ENCODE measurements at regions not wholly inside any gene's neighbourhood (a gene's known extent, or its start where the extent isn't known, plus 50 kb on each side); places are given as distances from the start of the nearest gene placed in this dataset.

DNA sequence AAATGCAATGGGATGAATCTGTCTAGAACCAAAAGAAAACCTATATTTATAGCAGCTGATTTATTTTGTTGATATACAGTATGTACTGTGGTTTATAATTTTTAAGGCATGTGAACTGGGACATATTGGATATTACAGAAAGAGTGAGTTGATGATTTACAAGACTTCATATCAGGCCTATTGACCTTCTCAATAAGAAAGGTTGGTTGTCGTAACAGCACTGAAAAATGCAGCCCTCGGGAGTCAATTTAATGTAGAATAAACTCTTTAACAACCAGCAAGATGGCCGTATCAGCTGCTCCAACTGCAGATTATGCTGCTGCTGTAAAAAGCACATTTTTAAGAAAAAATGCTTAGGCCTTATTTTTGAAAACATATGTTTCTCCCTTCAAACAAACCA is 407.3 kb downstream of the GXYLT1 start:
- no peak for DNase-seq

DNA sequence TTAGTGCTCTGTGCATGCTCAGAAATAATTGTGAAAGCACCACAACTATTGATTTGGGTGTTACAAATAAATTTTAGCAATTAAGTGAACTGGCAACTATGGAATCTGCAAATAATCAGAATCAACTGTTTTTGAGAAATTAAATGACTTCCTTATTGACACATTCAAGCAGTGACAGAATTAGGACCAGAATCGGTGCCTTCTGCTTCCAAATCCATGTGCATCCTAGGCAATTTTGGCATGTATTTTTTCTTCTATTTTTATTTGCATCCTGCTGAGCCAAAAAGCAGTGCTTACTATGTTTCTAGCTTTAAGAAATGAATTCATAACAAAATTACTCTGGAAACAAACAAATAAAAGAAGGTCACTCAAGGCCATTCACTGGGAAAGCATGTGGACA is 408.2 kb downstream of the GXYLT1 start:
- no peak for DNase-seq

DNA sequence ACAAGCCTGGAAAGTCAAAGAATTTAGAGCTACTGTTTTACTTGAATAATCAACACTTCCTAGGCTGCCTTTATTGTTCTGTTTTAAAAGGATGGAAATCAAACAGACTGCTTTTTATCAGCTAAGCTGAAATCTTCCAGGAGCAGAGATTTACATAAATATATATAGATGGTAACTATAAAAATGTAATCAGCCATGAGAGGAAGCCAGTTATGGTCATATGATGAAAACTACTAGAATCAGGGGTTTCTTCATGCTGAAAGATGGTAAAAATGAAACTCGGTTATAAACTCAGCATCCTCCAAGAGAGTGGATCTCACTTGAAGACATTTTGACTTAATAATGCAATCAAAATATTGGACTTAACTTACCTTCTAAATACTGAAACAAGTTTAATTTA is 413.0 kb downstream of the GXYLT1 start:
- DNase-seq, result no peak

DNA sequence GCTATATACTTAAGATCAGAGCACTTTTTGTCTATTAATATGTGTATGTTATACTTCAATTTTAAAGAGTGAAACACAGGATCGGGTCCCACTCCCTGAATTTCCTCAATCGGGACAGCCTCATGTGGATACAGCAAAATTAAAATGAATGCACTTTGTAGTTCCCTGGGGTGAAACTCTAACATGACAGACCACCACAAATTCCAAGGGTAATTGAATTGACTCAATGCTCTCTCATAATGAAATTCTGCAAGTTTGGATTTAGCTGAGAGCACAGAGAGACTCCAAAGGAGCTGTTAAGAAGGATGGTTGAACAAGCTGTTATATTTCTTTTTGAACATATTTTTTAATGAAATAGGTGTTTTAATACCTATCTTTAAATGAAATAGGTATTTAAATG is 413.6 kb downstream of the GXYLT1 start:
- no peak for DNase-seq

DNA sequence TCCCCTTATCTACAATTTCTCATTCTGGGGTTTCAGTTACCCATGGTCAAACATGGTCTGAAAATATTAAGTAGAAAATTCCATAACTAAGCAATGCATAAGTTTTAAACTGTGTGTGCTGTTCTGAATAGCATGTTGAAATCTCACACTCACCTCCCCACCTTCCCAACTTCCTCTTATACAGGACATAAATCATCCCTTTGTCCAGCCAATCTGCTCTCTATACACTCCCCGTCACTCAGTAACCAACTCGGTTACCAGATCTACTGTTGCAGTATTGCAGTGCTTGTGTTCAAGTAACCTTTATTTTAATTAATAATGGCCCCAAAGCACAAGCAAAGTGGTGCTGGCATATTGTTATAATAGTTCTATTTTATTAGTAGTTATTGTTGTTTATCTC is 420.5 kb downstream of the GXYLT1 start:
- DNase-seq, result no peak

DNA sequence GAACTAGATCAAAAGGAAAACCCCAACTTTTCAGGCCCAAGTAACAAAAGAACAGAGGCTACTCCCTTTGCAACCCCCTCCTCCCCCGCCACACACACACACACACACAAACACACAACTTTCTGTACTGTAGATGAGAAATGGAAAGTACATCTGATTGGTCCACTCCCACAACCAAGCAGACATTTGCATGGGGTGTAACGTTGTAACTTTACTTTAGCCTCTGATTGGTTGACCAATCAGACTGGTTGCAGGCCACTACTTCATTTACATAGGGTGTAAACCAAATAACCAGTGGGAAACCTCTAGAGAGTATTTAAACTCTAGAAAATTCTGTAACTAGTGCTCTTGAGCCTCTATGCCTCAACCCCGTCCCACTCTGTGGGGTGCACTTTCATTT is 425.5 kb downstream of the GXYLT1 start:
- no peak for DNase-seq

DNA sequence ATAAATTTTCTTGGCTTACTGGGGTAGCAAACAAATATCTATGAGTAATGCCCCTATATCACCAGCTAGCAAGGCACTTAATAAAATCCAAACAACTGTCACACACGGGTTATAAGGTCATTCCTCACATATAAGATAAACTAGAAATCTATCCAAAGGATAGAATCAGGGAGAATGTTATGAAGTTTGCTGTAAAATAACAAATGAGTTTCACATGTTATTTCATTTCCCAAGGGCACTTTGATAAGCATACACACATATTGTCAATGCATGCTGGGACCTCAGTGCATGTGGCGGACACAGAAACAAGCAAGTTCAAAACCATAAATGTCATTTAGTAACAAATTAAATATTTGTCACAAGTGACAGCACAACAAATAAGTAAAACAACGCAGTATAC is 429.4 kb downstream of the GXYLT1 start:
- no peak for DNase-seq

DNA sequence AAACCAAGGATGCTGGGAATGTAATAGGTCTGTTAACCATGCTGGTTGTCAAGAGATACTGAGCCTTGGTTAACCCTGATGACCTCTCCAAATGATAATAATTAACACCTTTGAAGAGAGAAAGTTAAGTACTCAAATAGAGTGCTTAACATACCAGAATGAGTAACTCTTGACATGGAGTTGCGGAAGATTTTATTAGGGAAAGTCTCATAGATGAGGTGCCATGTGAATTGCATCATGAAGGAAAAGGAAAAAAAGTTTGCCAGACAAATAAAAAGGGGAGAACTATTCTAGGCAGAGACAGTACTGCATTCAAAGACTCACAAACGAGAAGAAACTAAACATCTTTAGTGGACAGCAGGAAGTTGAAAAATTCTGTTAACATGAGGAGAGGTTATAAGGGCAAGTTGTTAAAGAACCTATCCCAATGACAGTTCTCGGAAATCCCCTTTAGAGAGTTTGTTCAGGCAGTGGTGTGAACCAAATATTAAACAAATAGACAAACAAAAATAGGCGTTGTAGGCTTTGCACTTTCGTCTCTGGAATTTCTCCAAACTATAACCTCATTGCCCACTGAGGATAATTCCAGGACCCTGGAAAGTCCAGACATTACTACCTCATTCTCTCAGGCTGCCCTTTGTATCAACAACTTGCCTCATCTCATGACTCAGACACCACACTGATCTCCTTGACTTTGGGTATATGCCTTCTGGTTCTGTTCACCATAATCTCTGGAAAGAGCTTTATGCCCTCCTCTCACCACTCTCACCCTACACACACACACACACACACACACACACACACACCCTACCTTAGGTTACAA is 435.0 kb downstream of the GXYLT1 start:
- DNase-seq, result no peak

DNA sequence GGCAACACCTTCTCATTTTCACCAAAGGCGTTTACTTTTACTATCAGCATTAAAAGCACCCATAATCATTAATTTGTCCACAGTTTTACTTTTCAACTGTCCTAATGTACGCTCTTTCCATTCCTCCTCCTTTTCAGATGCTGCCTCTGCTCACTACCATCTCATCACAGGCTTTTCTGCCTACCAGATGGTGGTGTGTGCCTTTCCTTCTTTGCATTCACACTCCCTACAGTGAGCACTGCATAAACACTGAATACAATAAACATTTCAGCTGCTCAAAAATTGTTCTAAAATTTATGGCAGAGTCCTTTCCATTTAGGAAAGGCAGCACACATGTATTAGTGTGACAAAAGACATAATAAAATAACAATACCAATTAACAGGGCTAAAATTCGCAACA is 435.7 kb downstream of the GXYLT1 start:
- no peak for DNase-seq

DNA sequence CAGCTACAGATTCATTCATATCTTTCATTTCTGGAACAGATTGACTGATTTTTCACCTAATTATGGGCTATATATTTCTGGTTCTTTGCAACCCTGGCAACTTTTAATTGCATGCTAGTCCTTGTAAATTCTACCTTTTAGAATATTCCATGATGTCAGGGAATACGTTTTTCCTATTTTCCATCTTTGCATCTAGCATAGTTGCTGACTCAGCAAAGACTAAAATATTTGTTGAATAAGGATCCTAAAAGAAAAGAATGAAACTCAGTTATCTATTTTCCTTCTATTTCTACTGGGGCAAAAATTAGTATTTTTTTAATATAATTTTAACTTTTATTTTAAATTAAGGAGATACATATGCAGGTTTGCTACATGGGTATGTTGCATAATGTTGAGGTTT is 438.3 kb downstream of the GXYLT1 start:
- no peak for DNase-seq

DNA sequence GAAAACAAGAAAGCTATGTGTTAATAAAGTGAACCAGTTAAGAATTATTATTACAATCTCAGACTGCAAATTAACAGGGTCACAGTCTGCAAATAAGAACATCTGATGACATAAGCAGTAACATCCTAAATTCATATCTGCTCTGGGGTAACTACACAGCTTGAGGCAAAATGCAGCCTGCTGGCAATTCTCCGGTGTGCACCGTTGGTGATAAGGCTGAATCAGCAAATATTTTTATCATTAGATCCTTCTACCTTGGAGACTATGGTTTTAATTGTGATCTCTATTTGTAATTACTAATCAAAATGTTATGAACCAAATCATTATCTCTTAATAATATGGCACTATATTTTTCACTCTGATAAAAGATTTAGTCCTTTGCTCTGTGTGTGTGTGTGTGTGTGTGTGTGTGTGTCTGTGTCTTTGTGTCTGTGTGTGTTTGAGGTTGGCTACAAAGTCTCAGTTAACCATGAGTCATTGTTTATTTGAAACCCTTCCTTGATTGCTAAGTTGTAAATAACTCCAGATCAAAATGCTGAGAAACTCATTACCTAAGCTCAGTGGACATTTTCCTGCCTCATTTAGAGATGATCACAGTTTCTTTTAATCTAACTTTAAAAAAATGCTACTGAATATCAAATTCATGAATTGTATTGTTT is 442.6 kb downstream of the GXYLT1 start:
- no peak for DNase-seq

DNA sequence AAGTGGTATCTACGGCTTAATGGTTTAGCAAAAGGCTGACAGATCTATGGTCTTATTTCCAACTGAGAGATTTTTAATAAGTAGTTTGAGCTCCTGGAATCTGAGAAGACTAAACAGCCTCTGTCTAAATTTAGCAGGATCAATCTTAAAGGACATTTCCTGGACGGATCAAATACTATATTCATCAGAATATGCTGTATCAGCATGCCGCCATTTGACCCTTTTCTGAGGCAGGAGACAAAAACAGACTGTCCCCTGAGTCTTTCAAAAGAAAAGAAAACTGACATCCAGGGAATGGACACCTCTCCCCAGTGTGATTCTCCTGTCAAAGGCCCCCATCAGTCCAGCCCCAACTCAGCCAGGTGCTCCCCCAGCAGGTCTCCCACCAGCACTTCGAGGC is 443.7 kb downstream of the GXYLT1 start:
- DNase-seq, result no peak

DNA sequence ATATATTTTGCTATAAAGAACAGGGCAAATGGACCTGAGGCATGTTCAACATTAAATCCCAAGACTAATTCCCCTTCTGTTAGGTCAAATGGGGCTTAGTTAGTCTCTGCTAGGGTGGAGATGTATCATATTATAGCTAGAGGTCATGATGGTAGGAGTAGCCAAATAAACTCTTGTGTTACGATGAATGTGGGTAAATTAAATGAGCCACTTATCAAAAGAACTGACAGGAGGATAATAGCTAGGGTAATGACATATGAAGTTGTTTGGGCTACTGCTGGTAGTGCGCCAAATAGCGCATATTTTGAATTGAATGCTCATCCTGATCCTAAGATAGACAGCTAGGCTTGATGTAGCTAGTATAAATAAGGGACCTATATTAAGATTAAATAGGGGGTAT is 445.0 kb downstream of the GXYLT1 start:
- DNase-seq, result no peak

DNA sequence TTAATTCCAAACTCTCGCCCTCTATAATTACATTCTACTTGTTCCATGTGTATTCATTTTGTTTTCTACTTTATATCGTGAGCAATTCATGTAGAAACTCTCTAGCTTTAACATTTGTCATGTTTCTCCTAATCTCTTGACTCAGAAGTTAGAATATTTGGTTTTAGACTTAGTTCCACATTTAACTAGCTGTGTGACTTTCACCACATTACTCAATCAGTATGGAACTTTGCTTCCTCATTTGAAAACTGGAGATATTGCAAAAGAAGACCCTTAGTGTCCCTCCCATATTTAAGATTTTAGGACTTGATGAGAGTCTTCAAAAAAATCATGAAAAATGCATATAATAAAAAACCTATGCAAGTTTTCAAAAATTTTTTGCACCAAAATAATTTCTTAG is 447.5 kb downstream of the GXYLT1 start:
- no peak for DNase-seq

DNA sequence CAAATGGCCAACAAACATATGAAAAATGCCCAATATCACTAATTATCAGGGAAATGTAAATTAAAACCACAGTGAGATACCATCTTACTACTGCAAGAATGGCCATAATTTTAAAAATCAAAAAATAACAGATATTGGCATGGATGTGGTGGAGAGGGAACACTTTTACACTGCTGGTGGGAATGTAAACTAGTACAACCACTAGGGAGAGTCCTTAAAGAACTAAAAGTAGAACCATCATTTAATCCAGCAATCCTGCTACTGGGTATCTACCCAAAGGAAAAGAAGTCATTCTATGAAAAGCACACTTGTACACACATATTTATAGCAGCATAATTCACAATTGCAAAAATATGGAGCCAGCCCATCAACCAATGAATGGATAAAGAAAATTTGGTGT is 459.7 kb downstream of the GXYLT1 start:
- no peak for DNase-seq

DNA sequence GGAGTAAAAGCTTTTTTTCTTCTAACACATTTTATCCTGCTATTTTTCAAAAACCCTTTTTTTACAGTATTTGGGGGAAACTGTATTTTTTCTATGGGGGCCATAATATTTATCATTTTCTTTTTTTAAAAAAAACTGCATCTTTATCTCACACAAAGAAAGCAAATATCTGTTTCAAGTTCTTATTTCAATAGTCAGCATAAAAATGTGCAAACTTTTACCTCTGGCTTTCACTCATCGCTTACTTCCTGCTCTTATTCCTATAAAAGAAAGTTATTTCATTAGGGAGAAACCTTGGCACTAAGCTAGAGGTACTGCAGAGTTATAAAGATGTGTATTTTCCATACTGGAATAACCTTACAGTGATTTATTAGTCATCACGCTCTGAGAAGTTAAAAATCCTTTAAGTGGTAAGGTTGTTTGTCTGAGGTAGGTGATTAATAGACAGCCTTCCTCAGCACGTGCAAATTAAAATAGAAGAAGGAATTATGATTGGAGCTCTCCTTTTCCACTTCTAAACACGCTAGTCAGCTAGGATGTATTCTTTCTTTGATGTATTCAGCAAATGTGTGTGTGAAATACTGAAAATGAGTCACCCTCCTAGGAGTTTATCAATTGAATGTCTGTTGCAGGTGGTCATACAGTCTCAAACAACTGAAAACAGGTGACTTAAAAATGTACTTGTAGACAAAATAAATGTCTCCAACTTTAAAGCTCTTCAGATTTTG is 461.0 kb downstream of the GXYLT1 start:
- DNase-seq, result no peak

DNA sequence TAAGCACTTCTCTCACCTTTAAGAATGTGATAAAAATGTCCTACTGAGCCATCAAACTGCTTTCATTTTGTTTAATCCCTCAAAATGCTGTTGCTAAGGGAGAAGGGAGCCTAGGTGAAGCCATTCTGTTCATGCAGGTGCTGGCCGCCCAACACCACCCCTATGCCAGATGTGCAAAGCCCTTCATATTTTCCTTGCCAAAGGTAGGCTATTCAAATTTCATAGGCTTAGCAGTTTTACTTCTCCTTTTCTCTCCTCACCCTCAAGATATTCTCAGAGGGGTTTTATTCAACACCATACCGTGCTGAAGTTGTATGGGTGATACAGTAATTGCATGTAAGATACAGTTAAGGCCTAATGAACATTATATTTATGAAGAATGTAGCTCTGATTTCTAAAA is 461.7 kb downstream of the GXYLT1 start:
- no peak for DNase-seq

DNA sequence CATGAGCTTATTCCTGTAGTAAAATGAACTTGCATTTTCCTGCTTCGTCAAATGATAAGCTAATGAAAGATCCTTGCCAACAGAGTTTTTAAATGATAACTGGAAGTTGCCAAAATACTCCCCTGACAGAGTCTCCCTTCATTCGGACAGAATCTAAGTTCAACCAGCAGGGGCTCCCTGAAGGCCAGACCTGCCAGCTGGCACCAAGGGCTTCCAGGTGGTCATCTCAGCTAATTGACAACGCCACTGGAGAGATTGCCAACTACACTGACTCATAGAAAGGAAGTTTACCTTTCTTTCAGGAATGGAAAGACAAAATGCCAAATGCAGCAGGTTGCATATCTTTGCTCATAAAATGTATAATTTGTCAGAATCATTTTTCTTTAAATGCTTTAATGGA is 462.8 kb downstream of the GXYLT1 start:
- DNase-seq, result no peak

DNA sequence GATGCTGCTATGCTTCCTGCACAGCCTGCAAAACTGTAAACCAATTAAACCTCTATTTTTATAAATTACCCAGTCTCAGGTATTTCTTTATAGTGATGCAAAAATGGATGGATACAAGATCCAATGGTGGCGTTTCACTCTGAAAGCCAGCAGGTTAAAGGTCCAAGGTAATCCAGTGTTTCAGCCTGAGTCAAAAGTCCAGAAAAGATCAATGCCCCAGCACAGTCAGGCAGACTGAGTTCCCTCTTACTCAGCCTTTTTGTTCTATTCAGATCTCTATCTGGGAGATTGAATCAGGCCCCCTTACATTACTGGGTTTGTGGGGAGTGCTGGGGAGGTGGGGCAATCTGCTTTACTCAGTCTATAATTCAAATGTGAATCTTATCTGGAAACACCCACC is 464.5 kb downstream of the GXYLT1 start:
- no peak for DNase-seq

DNA sequence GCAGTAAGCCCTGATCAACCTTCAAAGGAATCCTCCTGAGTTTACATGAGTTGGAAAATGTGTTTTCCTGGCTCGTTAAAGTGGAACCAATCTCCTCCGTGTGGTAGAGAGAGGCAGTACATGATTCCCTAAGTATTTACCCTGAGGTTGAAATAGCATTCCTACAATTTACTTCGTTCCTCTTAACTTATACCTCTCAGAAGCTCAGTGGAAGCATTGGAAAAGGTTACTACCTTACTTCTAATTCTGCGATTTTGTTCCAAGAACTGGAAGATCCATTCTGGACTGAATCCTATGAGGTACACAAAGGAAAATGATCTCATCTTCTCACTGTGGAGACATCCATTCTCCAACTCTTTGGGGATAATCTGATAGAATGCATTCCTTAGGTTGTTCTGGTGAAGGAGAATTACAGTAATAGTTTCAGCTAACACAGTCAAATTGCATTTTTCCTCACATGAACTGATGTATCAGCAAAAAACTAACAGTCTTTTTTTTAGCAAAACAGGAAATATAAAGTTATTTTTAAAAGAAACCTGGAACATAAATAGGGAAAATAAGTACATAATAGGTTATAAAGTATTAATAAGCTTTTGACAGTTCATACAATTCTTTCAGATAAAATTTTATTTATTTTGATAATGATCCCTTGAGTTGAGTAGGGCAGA is 475.6 kb downstream of the PDZRN4 start:
- no peak for DNase-seq

DNA sequence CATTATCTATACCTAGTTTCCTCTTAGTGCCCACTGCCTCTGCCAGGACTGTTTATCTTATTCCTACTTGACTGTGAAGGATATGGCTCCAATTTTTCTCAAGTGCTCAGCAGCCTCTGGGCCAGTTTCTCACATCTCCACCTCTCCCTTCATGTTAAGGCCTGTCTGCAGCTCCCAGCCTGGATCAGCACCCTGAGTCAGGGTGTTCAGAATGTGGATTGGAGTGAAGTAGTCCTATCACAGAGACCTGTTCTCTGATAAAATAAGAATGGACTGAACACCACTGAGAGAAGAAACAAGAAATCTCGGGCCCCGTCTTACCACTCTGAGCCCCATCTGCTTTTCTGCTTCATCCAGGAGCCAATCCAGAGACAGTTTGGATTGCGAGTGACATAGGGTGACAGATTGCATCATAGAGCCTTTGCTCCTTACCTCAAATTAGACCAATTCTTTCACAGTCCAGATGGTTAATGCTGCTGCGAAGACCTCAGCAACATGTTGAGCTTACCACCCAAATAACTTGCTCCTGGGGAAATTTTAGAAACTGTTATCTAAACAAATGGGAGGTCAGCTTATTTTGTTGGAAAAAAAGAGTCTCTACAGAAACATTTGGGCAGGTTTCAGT is 473.1 kb downstream of the PDZRN4 start:
- DNase-seq, result no peak

DNA sequence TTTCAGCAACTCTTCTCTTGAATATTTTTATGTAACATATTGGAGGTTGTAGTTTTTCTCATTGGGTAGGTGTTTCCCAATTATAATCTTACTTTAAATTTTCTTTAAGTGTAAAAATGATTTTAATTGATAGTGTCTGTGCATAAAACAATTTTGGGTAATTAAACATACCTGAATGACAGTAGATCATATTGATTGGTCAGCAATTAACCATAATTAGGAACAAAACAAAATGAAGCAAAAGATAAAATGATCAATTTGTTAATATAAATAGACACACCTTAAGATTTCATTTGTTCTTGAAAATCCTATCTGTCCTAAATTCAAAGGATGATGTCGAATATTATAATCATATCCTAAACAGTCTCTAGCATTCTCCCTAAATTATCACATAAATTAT is 468.3 kb downstream of the PDZRN4 start:
- no peak for DNase-seq

Data from activated CD4-positive, alpha-beta T cell treated with anti-CD3 and anti-CD28 coated beads for 4 hours (primary cell).